GM10266 (cell line): ENCODE measurements at regions not wholly inside any gene's neighbourhood (a gene's known extent, or its start where the extent isn't known, plus 50 kb on each side); places are given as distances from the start of the nearest gene placed in this dataset.
"Not testable (repeated sequence)": the region's sequence is repeated elsewhere in the genome, so short reads cannot be mapped to it uniquely, and the experiment has no call there.

ENCODE experiments used
- DNase-seq: peaks from one replicate; pipeline ENCODE4 v3.0.0; 2012; ENCODE audit errors: extremely low spot score
- TF ChIP-seq, protein P1 (sequence below): IDR thresholded peaks from 2 replicates; pipeline ENCODE4 v1.5.1; 2012; ENCODE audit warnings: mild to moderate bottlenecking, low read depth; ENCODE audit not compliant: control insufficient read depth, insufficient read depth; ENCODE audit errors: missing control alignments

DNA sequence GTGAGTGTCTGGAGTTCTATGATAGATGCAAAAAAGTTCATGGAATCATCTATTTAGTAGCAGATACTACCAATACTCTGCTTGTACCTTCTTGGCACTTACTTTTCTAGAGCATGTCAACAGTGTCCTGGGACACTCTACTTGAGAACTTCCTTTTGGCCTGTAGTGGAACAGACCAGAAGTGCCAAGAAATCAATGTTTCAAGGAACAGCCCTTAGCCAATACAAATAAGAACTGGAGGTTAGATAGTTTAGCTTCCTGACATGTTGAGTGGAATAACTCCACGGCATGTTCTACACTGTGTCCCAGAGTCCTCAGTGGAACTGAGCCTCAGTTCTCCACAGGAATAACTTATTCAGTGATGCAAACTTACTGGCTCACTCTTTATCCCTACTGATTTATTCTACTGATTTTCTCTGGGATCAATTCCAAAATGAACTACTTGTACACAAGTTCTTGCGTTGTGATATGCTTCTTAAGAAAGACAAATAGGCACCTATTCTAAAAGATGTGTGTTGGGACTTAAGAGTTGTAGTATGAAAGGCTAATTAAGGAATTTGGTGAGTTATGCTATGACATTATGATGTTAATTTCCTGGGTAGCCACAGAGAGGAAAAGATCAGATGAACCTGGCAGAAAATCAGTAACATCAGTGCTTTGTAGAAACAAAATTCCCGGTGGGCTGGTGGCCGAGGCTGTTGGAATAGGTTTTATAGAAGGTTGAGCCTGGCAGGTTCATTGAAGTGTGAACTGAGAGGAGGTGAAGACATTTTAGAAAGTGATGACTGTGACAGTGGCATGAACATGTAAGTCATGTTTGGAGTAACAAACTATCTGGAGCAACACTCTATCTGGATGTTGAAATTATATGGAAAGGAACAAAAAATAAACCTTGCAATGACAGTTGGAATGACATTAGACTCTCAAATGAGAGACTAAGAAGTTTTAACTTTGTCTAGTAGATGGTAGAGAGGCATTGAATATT is 101.8 kb upstream of the RBMS3 start:
- TF ChIP-seq, protein P1, sequence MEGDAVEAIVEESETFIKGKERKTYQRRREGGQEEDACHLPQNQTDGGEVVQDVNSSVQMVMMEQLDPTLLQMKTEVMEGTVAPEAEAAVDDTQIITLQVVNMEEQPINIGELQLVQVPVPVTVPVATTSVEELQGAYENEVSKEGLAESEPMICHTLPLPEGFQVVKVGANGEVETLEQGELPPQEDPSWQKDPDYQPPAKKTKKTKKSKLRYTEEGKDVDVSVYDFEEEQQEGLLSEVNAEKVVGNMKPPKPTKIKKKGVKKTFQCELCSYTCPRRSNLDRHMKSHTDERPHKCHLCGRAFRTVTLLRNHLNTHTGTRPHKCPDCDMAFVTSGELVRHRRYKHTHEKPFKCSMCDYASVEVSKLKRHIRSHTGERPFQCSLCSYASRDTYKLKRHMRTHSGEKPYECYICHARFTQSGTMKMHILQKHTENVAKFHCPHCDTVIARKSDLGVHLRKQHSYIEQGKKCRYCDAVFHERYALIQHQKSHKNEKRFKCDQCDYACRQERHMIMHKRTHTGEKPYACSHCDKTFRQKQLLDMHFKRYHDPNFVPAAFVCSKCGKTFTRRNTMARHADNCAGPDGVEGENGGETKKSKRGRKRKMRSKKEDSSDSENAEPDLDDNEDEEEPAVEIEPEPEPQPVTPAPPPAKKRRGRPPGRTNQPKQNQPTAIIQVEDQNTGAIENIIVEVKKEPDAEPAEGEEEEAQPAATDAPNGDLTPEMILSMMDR = no peak
- DNase-seq = no peak

DNA sequence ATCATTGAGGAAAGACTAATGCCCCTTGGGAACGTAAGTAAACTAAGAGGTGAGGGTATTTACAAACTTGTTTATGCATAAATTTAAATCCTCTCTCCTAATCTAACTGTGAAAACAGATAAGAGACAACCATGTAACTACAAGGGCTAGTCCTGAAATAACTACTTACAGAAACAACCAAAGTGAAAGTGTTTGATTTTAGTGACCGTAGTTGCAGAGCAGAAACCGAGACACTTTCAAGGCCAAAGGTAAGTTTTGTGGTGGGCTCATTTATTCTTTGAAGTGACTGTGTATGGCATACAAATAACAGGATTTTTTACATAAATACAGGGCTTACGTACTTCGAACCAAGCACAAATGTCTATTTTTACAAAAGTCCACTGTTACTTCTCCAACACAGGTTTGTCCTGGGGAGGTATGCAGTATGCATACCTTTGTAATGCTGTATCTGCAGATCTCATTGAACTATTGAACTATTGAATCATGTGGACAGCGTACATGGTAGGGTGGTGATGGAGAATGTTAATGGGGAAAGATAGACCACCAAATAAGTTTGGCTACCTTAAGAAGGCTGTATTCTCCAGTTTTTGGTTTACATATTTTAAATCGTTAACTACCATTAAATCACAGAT is 99.6 kb upstream of the RBMS3 start:
- TF ChIP-seq, protein P1 = no peak
- DNase-seq = no peak

DNA sequence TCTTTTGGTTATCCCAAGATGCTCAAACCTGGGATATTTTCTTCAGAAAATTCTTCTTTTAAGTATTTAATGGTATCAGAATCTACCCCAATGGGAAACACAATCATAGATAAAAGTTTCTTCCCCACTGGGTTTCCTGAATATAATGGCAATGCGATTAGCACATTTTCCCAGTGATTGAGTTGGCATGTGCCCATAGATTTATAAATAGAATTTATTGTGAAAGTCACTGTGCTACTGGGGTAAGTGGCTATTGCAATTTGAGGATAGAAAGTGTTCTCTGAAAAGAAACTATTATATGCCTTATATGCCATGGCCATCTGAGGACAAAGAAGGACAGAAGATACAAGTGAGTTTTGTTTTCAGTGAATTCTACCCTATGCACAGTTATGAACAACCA is 99.0 kb upstream of the RBMS3 start:
- DNase-seq = no peak
- TF ChIP-seq, protein P1 = no peak

DNA sequence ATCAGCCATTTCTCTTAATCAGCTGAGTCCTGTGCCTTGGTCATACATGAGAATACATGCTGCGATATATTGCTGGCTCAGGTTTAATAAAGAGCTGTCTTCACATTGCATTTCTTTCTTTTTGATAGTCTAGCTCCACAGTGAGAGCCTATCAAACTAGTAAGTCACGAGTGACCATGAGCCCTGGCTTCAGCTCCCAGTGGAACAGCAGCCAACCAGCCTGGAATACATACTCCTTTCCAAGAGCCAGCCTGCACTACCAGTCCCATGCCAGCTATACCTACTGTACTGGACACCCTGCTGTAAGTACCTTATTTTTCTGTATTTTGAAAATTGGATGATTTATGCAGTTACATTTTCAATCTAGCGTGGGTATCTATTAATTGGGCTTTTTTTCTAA is 98.0 kb upstream of the RBMS3 start:
- not testable (repeated sequence) for DNase-seq

DNA sequence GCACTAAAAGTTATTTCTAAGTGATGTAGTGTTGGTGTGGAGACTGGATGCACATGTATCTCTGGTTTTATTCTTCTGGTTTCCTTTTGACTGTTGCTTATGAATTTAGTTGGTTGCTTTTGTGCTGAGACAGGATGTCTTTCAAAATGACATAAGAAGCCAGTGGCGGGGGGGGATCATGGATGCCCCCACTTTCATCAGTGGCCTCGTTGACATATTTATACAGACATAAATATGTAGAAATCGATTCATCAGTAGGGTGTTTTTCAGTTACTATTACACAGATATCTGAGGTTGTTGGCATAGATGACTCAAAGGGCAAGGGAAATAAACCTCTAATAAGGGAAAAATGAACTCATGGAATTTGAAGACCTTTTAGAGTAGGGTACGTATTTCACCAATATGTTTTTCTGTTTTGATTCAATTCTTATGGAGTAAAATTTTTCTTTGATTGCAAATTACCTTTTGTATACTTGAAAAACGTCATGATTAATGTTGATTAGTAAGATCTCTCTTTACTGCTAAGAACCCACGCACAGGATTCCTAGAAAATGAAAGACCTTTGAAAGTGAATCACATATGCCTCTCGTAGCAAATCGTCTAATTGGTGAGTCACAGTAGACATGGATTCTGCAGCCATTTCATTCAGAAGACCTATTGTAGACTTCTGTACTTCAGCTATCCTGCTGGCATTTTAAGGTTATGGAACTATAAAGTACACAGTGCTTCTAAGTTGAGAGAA is 97.4 kb upstream of the RBMS3 start:
- TF ChIP-seq, protein P1 = no peak

DNA sequence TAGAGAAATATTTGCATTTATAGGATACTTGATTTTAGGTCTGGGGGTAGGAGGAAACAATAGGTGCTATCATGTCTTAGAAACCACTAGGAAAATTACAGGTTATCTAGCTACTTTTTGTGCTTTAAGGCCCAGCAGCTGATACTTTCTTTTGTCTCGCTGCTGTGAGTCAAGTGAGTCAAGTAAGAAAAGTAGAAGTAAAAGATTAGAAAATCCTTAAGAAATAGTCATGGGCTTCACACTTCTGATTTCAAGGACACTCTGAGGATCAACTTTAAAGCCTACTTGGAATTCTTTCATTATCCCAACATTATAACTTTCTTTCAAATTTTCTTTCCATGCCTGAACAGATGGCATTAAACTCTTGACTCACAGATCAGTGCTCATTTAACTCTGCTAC is 95.2 kb upstream of the RBMS3 start:
- TF ChIP-seq, protein P1 = no peak
- DNase-seq = no peak

More for the DNA sequence above, 97.4 kb upstream of the RBMS3 start:
- no peak for DNase-seq

DNA sequence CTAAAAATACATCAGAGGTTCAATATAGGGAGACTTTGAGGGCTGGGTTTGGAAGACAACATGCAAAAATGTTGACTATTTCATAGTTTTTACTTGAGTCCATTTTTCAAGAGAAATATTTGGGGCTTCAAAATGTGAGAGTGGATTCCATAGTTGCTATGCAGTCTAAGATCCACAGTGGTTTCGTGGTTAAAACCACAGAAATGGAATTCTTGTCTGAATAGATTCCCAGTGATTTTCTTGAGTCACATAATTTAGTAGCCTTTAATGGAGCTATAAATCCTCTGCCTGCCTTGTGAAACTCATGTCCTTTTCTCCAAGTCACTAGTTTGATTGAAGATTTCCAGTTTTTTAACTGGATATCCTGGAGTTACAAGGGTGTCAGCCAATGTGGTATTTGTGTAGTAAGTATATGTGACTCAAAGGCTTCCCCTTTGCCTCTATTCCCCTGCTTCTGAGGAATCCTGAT is 94.7 kb upstream of the RBMS3 start:
- DNase-seq = no peak
- TF ChIP-seq, protein P1 = no peak
